NCI-H1105 treated with DMSO at 0.1 percent for 48 hours (cell line): ENCODE measurements at regions not wholly inside any gene's neighbourhood (a gene's known extent, or its start where the extent isn't known, plus 50 kb on each side); places are given as distances from the start of the nearest gene placed in this dataset.
A peak's percentile ranks its signal among the peaks of the same experiment; 100 is the strongest.
"Not testable (repeated sequence)": the region's sequence is repeated elsewhere in the genome, so short reads cannot be mapped to it uniquely, and the experiment has no call there.

Source experiments
- DNase-seq: peaks from one replicate; lab custom pipeline; 2025; lab: John Stamatoyannopoulos, UW

GRCh38 chr10:8344756-8345155 lies 290.3 kb downstream of the GATA3 start:
- no peak for DNase-seq

GRCh38 chr10:8346861-8347260 lies 292.4 kb downstream of the GATA3 start:
- no peak for DNase-seq

GRCh38 chr10:8347614-8348013 lies 293.1 kb downstream of the GATA3 start:
- DNase-seq, result not testable (repeated sequence)

GRCh38 chr10:8349610-8350249 lies 295.2 kb downstream of the GATA3 start:
- DNase-seq, result peak; percentile 11

- DNase-seq, result no peak
Observed at GRCh38 chr10:8350250-8350967, 295.9 kb downstream of the GATA3 start.

GRCh38 chr10:8352171-8353075 lies 297.9 kb downstream of the GATA3 start:
- DNase-seq, result peak; percentile 35

- DNase-seq, result no peak
Observed at GRCh38 chr10:8356283-8356682, 301.8 kb downstream of the GATA3 start.

GRCh38 chr10:8359467-8359866 lies 305.0 kb downstream of the GATA3 start:
- DNase-seq, result no peak

- DNase-seq, result no peak
Observed at GRCh38 chr10:8360365-8360764, 305.9 kb downstream of the GATA3 start.

- no peak for DNase-seq
Observed at GRCh38 chr10:8360814-8361509, 306.5 kb downstream of the GATA3 start.

GRCh38 chr10:8361510-8361844 lies 307.0 kb downstream of the GATA3 start:
- DNase-seq, result no peak

GRCh38 chr10:8365935-8366911 lies 311.7 kb downstream of the GATA3 start:
- no peak for DNase-seq

GRCh38 chr10:8367672-8368411 lies 313.4 kb downstream of the GATA3 start:
- not testable (repeated sequence) for DNase-seq

- DNase-seq, result no peak
Observed at GRCh38 chr10:8369666-8370065, 315.2 kb downstream of the GATA3 start.

- DNase-seq, result no peak
Observed at GRCh38 chr10:8374334-8374733, 319.8 kb downstream of the GATA3 start.

GRCh38 chr10:8375137-8375536 lies 320.6 kb downstream of the GATA3 start:
- DNase-seq, result no peak

GRCh38 chr10:8378198-8378983 lies 323.9 kb downstream of the GATA3 start:
- no peak for DNase-seq

GRCh38 chr10:8379906-8380832 lies 325.7 kb downstream of the GATA3 start:
- DNase-seq, result no peak
